AG10803 (cell line): ENCODE measurements at regions not wholly inside any gene's neighbourhood (a gene's known extent, or its start where the extent isn't known, plus 50 kb on each side); places are given as distances from the start of the nearest gene placed in this dataset.

ENCODE experiments used
- DNase-seq: peaks from one replicate; pipeline ENCODE4 v3.0.0; 2010; ENCODE audit warnings: low read depth
- H3K4me3 ChIP-seq: 2 replicates; pipeline ENCODE4 v1.5.1; 2011; ENCODE audit warnings: mild to moderate bottlenecking, low read length, control low read depth
- TF ChIP-seq, protein P1 (sequence below): conservative IDR thresholded peaks from 2 replicates; pipeline ENCODE4 v1.5.1; 2011; ENCODE audit warnings: mild to moderate bottlenecking, low read length, control low read depth, inconsistent platforms

DNA sequence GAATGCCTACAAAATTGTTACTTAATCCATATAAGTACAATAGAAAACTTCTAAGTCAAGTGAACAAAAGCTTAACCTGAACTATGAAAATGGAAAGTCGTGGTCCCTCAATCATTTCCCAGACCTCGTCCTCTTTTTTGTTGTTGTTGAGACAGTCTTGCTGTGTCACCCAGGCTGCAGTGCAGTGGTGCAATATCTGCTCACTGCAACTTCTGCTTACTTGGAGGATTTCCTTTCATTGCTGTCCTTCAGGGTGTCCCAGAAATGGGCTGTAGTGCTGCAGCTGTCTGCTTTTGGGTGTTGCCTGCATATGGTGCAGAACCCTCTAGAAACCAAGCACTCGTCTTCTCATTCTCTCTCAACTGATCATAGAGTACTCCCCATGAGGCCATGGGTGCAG lies 75.0 kb upstream of the IL2 start:
- no peak overlapping the region for H3K4me3 ChIP-seq
- no peak for DNase-seq
- TF ChIP-seq, protein P1, sequence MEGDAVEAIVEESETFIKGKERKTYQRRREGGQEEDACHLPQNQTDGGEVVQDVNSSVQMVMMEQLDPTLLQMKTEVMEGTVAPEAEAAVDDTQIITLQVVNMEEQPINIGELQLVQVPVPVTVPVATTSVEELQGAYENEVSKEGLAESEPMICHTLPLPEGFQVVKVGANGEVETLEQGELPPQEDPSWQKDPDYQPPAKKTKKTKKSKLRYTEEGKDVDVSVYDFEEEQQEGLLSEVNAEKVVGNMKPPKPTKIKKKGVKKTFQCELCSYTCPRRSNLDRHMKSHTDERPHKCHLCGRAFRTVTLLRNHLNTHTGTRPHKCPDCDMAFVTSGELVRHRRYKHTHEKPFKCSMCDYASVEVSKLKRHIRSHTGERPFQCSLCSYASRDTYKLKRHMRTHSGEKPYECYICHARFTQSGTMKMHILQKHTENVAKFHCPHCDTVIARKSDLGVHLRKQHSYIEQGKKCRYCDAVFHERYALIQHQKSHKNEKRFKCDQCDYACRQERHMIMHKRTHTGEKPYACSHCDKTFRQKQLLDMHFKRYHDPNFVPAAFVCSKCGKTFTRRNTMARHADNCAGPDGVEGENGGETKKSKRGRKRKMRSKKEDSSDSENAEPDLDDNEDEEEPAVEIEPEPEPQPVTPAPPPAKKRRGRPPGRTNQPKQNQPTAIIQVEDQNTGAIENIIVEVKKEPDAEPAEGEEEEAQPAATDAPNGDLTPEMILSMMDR, result no peak

DNA sequence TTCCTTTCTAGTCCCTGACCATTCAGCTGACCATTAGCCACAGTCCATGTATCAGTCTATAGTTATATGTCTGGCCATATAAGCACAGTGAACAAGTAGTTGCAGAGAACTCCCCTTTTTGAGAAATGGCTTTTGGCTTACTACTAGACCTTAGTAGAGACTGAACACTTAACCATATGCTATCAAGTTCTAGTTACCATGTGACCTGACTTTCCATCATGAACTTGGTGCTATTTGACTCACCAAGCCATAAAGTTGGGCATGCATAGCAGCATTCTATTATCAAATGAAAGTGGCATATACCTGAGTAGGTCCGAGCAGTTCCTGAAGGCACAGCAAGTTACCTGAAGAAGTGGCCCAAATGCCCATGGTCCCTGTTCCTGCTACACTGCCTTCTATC lies 74.5 kb upstream of the IL2 start:
- DNase-seq, result no peak
- TF ChIP-seq, protein P1, result no peak

DNA sequence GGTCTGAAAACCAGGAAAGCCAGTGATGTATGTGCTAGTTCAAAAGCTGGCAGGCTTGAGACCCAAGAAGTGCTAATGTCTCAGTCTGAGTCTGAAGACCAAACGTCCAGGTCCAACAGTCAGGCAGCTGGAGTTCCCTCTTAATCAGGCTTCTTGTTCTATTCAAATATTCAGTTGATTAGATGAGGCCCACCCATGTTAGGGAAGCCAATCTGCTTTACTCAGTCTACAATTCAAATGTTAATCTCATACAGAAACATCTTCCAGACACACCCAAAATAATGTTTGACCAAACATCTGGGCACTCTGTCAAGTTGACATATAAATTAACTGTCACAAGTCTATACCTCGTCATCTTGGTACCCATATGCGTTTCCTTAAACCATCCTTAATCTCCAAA lies 72.4 kb upstream of the IL2 start:
- H3K4me3 ChIP-seq, result no peak overlapping the region
- TF ChIP-seq, protein P1, result no peak
- no peak for DNase-seq

More for the DNA sequence above, 74.5 kb upstream of the IL2 start:
- H3K4me3 ChIP-seq, result no peak overlapping the region

DNA sequence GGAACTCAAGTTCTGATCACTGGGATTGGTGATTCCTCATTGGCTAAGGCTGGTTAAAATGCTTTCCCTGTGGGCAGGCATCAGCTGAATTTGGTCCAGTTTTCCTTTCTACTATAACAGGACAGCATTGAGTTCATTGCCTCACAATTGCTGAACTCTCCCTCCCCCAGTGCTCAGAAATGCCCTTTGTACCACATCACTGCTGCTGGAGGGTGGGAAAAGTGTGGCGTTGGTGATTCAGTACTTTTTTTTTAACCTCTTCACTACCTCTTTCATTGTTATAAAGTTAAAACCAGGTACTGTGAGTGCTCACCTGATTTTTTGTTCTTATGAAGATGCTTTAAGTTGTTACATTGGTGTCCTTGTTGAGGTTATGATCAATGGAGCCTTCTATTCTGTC lies 69.3 kb upstream of the IL2 start:
- DNase-seq, result no peak
- no peak overlapping the region for H3K4me3 ChIP-seq
- TF ChIP-seq, protein P1, result no peak

DNA sequence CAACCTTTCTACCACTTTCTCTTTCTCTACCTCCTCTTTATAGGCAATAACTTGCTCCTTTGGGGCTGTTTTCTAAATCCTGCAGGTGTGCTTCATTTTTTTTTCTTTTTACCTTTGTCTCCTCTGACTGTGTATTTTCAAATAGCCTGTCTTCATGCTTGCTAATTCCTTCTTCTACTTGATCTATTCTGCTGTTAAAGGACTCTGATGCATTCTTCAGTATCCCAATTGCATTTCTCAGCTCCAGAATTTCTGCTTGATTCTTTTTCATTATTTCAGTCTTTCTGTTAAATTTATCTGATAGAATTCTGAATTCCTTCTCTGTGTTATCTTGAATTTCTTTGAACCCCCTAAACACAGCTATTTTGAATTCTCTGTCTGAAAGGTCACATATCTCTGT lies 67.7 kb upstream of the IL2 start:
- no peak for DNase-seq
- TF ChIP-seq, protein P1, result no peak
- H3K4me3 ChIP-seq, result no peak overlapping the region

DNA sequence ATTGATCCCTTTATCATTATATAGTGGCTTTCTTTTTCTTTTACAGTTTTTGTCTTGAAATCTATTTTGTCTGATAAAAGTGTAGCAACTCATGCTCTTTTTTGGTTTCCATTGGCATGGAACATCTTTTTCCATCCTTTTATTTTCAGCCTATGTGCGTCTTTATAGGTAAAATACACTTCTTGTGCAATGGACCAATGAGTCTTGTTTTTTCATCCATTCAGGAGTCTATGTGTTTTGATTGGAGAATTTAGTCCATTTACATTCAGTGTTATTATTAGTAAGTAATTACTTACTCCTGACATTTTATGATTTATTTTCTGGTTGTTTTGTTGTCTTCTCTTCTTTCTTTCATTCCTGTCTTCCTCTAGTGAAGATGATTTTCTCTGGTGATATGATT lies 66.4 kb upstream of the IL2 start:
- no peak overlapping the region for H3K4me3 ChIP-seq
- TF ChIP-seq, protein P1, result no peak
- no peak for DNase-seq

DNA sequence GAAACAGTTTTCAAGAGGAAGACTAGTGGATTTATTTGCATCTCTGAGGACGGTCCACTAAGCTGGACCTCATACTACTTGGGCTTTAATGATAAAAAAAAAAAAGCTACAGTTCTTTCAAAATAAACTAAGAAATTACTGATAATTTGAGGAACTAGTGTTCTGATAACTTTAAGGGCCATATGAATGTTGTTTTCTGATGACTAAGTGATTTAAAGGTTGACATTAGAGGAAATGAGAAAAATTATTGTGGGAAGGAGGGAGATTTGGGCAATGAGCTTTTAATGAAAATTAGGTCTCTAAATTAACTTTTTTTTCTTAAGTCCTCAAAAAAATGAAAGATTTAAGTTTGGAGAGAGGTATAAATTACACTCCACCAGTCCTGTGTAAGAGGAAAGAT lies 60.8 kb upstream of the IL2 start:
- no peak for DNase-seq
- TF ChIP-seq, protein P1, result no peak
- H3K4me3 ChIP-seq, result no peak overlapping the region
